Activated CD8-positive, alpha-beta memory T cell treated with anti-CD3 and anti-CD28 coated beads, Interleukin-2, amount 50 U/mL, for 4 hours (primary cell): ENCODE measurements at regions not wholly inside any gene's neighbourhood (a gene's known extent, or its start where the extent isn't known, plus 50 kb on each side); places are given as distances from the start of the nearest gene placed in this dataset.

Experiments used
- DNase-seq: peaks from one replicate; pipeline ENCODE4 v3.0.0-alpha.2; 2020

- no peak for DNase-seq
Observed at GRCh38 chr15:62824111-62825015, 218.2 kb upstream of the TPM1 start.

GRCh38 chr15:62825191-62825590 is 217.4 kb upstream of the TPM1 start:
- DNase-seq, result no peak

- no peak for DNase-seq
Observed at GRCh38 chr15:62826561-62826960, 216.0 kb upstream of the TPM1 start.

GRCh38 chr15:62828364-62828763 is 214.2 kb upstream of the TPM1 start:
- DNase-seq, result no peak

GRCh38 chr15:62832231-62832630 is 210.3 kb upstream of the TPM1 start:
- no peak for DNase-seq

- DNase-seq, result no peak
Observed at GRCh38 chr15:62833646-62834045, 208.9 kb upstream of the TPM1 start.

- DNase-seq, result no peak
Observed at GRCh38 chr15:62834686-62835329, 207.7 kb upstream of the TPM1 start.

- no peak for DNase-seq
Observed at GRCh38 chr15:62835351-62835750, 207.2 kb upstream of the TPM1 start.

GRCh38 chr15:62835762-62836161 is 206.8 kb upstream of the TPM1 start:
- DNase-seq, result no peak

GRCh38 chr15:62840526-62841268 is 201.8 kb upstream of the TPM1 start:
- DNase-seq, result no peak

- DNase-seq, result no peak
Observed at GRCh38 chr15:62841269-62841628, 201.3 kb upstream of the TPM1 start.

- DNase-seq, result no peak
Observed at GRCh38 chr15:62841891-62842559, 200.5 kb upstream of the TPM1 start.

- DNase-seq, result no peak
Observed at GRCh38 chr15:62843311-62843710, 199.2 kb upstream of the TPM1 start.

GRCh38 chr15:62844564-62845240 is 197.8 kb upstream of the TPM1 start:
- DNase-seq, result no peak

- no peak for DNase-seq
Observed at GRCh38 chr15:62845241-62846126, 197.1 kb upstream of the TPM1 start.

GRCh38 chr15:62846131-62846804 is 196.3 kb upstream of the TPM1 start:
- no peak for DNase-seq

- no peak for DNase-seq
Observed at GRCh38 chr15:62846805-62847495, 195.6 kb upstream of the TPM1 start.

- DNase-seq, result peak; percentile 22
Observed at GRCh38 chr15:62847900-62848489, 194.6 kb upstream of the TPM1 start.

- no peak for DNase-seq
Observed at GRCh38 chr15:62848632-62849050, 193.9 kb upstream of the TPM1 start.
